Body of pancreas (tissue), 4 donors: ENCODE measurements at regions not wholly inside any gene's neighbourhood (a gene's known extent, or its start where the extent isn't known, plus 50 kb on each side); places are given as distances from the start of the nearest gene placed in this dataset.

ENCODE experiments used
- CTCF ChIP-seq, 7 experiments: fragments of 450-650 bp in 4 of 7; fragments of 200-600 bp in 3 of 7; sonication (generic) in 3 of 7; IDR thresholded peaks; one replicate each; pipeline ENCODE4 v1.5.1; 2016 to 2019; ENCODE audit warnings: antibody characterized with exemption in 7 of 7
- POLR2A ChIP-seq, 3 donors: fragments of 450-650 bp; IDR thresholded peaks; one replicate each; pipeline ENCODE4 v1.6.1; 2016; ENCODE audit warnings: antibody characterized with exemption in 3 of 3, mild to moderate bottlenecking in 2 of 3

GRCh38 chr21:22609802-22610201, 1611.6 kb downstream of the NCAM2 start:
- no peak for TF ChIP-seq POLR2A (IDR thresholded peaks at IDR 0.05)
- no peak for TF ChIP-seq CTCF (IDR thresholded peaks at IDR 0.05)
